ENCODE measurements at regions not wholly inside any gene's neighbourhood (a gene's known extent, or its start where the extent isn't known, plus 50 kb on each side); places are given as distances from the start of the nearest gene placed in this dataset.

GRCh38 chr1:5164158-5164557 is 509.7 kb downstream of the AJAP1 start:
- no peak for DNase-seq (ENCODE audit: low read depth in 6 of 9, low spot score in 9 of 9)
- Histone ChIP-seq H3K9me3 (ENCODE audit: control insufficient read depth in 2 of 2, insufficient read depth in 1 of 2, low read length in 1 of 2) (no peaks in the 10 kb centered on the region), H3K4me1 (ENCODE audit: control insufficient read depth in 2 of 2, insufficient read depth in 2 of 2, low read length in 2 of 2) (no peaks in the 10 kb centered on the region), H3K27me3 (ENCODE audit: control insufficient read depth in 2 of 2, insufficient read depth in 1 of 2, low read length in 1 of 2) (no peaks in the 10 kb centered on the region), H3K4me3 (ENCODE audit: low read length in 2 of 2) (no peak overlapping the region), H3K36me3 (ENCODE audit: control insufficient read depth in 2 of 2, insufficient read depth in 2 of 2, low read length in 1 of 2) (no peaks in the 10 kb centered on the region), H3K27ac (ENCODE audit: low read depth in 1 of 2, low read length in 1 of 2) (no peak overlapping the region)
- WGBS: 82% methylated on average over 5 of the region's 5 CpGs

- Histone ChIP-seq H3K27me3 (ENCODE audit: control insufficient read depth in 2 of 2, insufficient read depth in 1 of 2, low read length in 1 of 2) (no peaks in the 10 kb centered on the region), H3K27ac (ENCODE audit: low read depth in 1 of 2, low read length in 1 of 2) (no peak overlapping the region), H3K9me3 (ENCODE audit: control insufficient read depth in 2 of 2, insufficient read depth in 1 of 2, low read length in 1 of 2) (peaks cover 0 to 9% of the 10 kb centered on the region in 2 donors), H3K4me3 (ENCODE audit: low read length in 2 of 2) (no peak overlapping the region), H3K4me1 (ENCODE audit: control insufficient read depth in 2 of 2, insufficient read depth in 2 of 2, low read length in 2 of 2) (no peaks in the 10 kb centered on the region), H3K36me3 (ENCODE audit: control insufficient read depth in 2 of 2, insufficient read depth in 2 of 2, low read length in 1 of 2) (no peaks in the 10 kb centered on the region)
- no peak for DNase-seq (ENCODE audit: low read depth in 6 of 9, low spot score in 9 of 9)
- 59% methylated on average over 4 of the region's 4 CpGs for WGBS
Observed at GRCh38 chr1:5161372-5161771, 507.0 kb downstream of the AJAP1 start.

GRCh38 chr1:5157175-5157574 is 502.8 kb downstream of the AJAP1 start:
- 83% methylated on average over 4 of the region's 4 CpGs for WGBS
- no peaks in the 10 kb centered on the region for H3K27me3 ChIP-seq (ENCODE audit: control insufficient read depth in 2 of 2, insufficient read depth in 1 of 2, low read length in 1 of 2)
- no peak for DNase-seq (ENCODE audit: low read depth in 6 of 9, low spot score in 9 of 9)
- no peaks in the 10 kb centered on the region for H3K36me3 ChIP-seq (ENCODE audit: control insufficient read depth in 2 of 2, insufficient read depth in 2 of 2, low read length in 1 of 2)
- H3K4me1 ChIP-seq (ENCODE audit: control insufficient read depth in 2 of 2, insufficient read depth in 2 of 2, low read length in 2 of 2): no peaks in the 10 kb centered on the region
- H3K27ac ChIP-seq (ENCODE audit: low read depth in 1 of 2, low read length in 1 of 2): no peak overlapping the region
- H3K4me3 ChIP-seq (ENCODE audit: low read length in 2 of 2): no peak overlapping the region
- peaks cover 0 to 9% of the 10 kb centered on the region in 2 donors for H3K9me3 ChIP-seq (ENCODE audit: control insufficient read depth in 2 of 2, insufficient read depth in 1 of 2, low read length in 1 of 2)

GRCh38 chr1:5156416-5157120 is 502.2 kb downstream of the AJAP1 start:
- Histone ChIP-seq H3K4me1 (ENCODE audit: control insufficient read depth in 2 of 2, insufficient read depth in 2 of 2, low read length in 2 of 2) (no peaks in the 10 kb centered on the region), H3K4me3 (ENCODE audit: low read length in 2 of 2) (no peak overlapping the region), H3K27me3 (ENCODE audit: control insufficient read depth in 2 of 2, insufficient read depth in 1 of 2, low read length in 1 of 2) (no peaks in the 10 kb centered on the region), H3K9me3 (ENCODE audit: control insufficient read depth in 2 of 2, insufficient read depth in 1 of 2, low read length in 1 of 2) (peaks cover 0 to 9% of the 10 kb centered on the region in 2 donors), H3K36me3 (ENCODE audit: control insufficient read depth in 2 of 2, insufficient read depth in 2 of 2, low read length in 1 of 2) (no peaks in the 10 kb centered on the region), H3K27ac (ENCODE audit: low read depth in 1 of 2, low read length in 1 of 2) (no peak overlapping the region)
- no peak for DNase-seq (ENCODE audit: low read depth in 6 of 9, low spot score in 9 of 9)
- 79% methylated on average over 7 of the region's 7 CpGs for WGBS

GRCh38 chr1:5151511-5151910 is 497.1 kb downstream of the AJAP1 start:
- H3K4me3 ChIP-seq (ENCODE audit: low read length in 2 of 2): no peak overlapping the region
- DNase-seq (ENCODE audit: low read depth in 6 of 9, low spot score in 9 of 9): no peak
- peaks cover 0 to 1% of the 10 kb centered on the region in 2 donors for H3K9me3 ChIP-seq (ENCODE audit: control insufficient read depth in 2 of 2, insufficient read depth in 1 of 2, low read length in 1 of 2)
- H3K27me3 ChIP-seq (ENCODE audit: control insufficient read depth in 2 of 2, insufficient read depth in 1 of 2, low read length in 1 of 2): no peaks in the 10 kb centered on the region
- H3K4me1 ChIP-seq (ENCODE audit: control insufficient read depth in 2 of 2, insufficient read depth in 2 of 2, low read length in 2 of 2): no peaks in the 10 kb centered on the region
- H3K27ac ChIP-seq (ENCODE audit: low read depth in 1 of 2, low read length in 1 of 2): no peak overlapping the region
- 91% methylated on average over 9 of the region's 9 CpGs for WGBS
- H3K36me3 ChIP-seq (ENCODE audit: control insufficient read depth in 2 of 2, insufficient read depth in 2 of 2, low read length in 1 of 2): no peaks in the 10 kb centered on the region

- no peak for DNase-seq (ENCODE audit: low read depth in 6 of 9, low spot score in 9 of 9)
- Histone ChIP-seq H3K36me3 (ENCODE audit: control insufficient read depth in 2 of 2, insufficient read depth in 2 of 2, low read length in 1 of 2) (no peaks in the 10 kb centered on the region), H3K27ac (ENCODE audit: low read depth in 1 of 2, low read length in 1 of 2) (no peak overlapping the region), H3K27me3 (ENCODE audit: control insufficient read depth in 2 of 2, insufficient read depth in 1 of 2, low read length in 1 of 2) (no peaks in the 10 kb centered on the region), H3K9me3 (ENCODE audit: control insufficient read depth in 2 of 2, insufficient read depth in 1 of 2, low read length in 1 of 2) (no peaks in the 10 kb centered on the region), H3K4me1 (ENCODE audit: control insufficient read depth in 2 of 2, insufficient read depth in 2 of 2, low read length in 2 of 2) (no peaks in the 10 kb centered on the region), H3K4me3 (ENCODE audit: low read length in 2 of 2) (no peak overlapping the region)
- 96% methylated on average over 2 of the region's 2 CpGs for WGBS
Observed at GRCh38 chr1:5150191-5150590, 495.8 kb downstream of the AJAP1 start.

GRCh38 chr1:5147806-5148205 is 493.4 kb downstream of the AJAP1 start:
- no peaks in the 10 kb centered on the region for H3K9me3 ChIP-seq (ENCODE audit: control insufficient read depth in 2 of 2, insufficient read depth in 1 of 2, low read length in 1 of 2)
- no peaks in the 10 kb centered on the region for H3K4me1 ChIP-seq (ENCODE audit: control insufficient read depth in 2 of 2, insufficient read depth in 2 of 2, low read length in 2 of 2)
- no peak overlapping the region for H3K4me3 ChIP-seq (ENCODE audit: low read length in 2 of 2)
- H3K36me3 ChIP-seq (ENCODE audit: control insufficient read depth in 2 of 2, insufficient read depth in 2 of 2, low read length in 1 of 2): no peaks in the 10 kb centered on the region
- H3K27me3 ChIP-seq (ENCODE audit: control insufficient read depth in 2 of 2, insufficient read depth in 1 of 2, low read length in 1 of 2): no peaks in the 10 kb centered on the region
- WGBS: 71% methylated on average over 1 of the region's 1 CpG
- no peak overlapping the region for H3K27ac ChIP-seq (ENCODE audit: low read depth in 1 of 2, low read length in 1 of 2)
- no peak for DNase-seq (ENCODE audit: low read depth in 6 of 9, low spot score in 9 of 9)

GRCh38 chr1:5142389-5142788 is 488.0 kb downstream of the AJAP1 start:
- H3K36me3 ChIP-seq (ENCODE audit: control insufficient read depth in 2 of 2, insufficient read depth in 2 of 2, low read length in 1 of 2): no peaks in the 10 kb centered on the region
- 86% methylated on average over 3 of the region's 3 CpGs for WGBS

GRCh38 chr1:5141750-5142149 is 487.3 kb downstream of the AJAP1 start:
- Histone ChIP-seq H3K27me3 (ENCODE audit: control insufficient read depth in 2 of 2, insufficient read depth in 1 of 2, low read length in 1 of 2) (no peaks in the 10 kb centered on the region), H3K9me3 (ENCODE audit: control insufficient read depth in 2 of 2, insufficient read depth in 1 of 2, low read length in 1 of 2) (no peaks in the 10 kb centered on the region), H3K27ac (ENCODE audit: low read depth in 1 of 2, low read length in 1 of 2) (no peak overlapping the region), H3K4me1 (ENCODE audit: control insufficient read depth in 2 of 2, insufficient read depth in 2 of 2, low read length in 2 of 2) (no peaks in the 10 kb centered on the region), H3K4me3 (ENCODE audit: low read length in 2 of 2) (no peak overlapping the region), H3K36me3 (ENCODE audit: control insufficient read depth in 2 of 2, insufficient read depth in 2 of 2, low read length in 1 of 2) (no peaks in the 10 kb centered on the region)
- 92% methylated on average over 4 of the region's 4 CpGs for WGBS
- no peak for DNase-seq (ENCODE audit: low read depth in 6 of 9, low spot score in 9 of 9)

More at GRCh38 chr1:5142389-5142788, 488.0 kb downstream of the AJAP1 start:
- H3K27me3 ChIP-seq (ENCODE audit: control insufficient read depth in 2 of 2, insufficient read depth in 1 of 2, low read length in 1 of 2): no peaks in the 10 kb centered on the region
- H3K9me3 ChIP-seq (ENCODE audit: control insufficient read depth in 2 of 2, insufficient read depth in 1 of 2, low read length in 1 of 2): no peaks in the 10 kb centered on the region
- H3K27ac ChIP-seq (ENCODE audit: low read depth in 1 of 2, low read length in 1 of 2): no peak overlapping the region
- no peaks in the 10 kb centered on the region for H3K4me1 ChIP-seq (ENCODE audit: control insufficient read depth in 2 of 2, insufficient read depth in 2 of 2, low read length in 2 of 2)
- no peak for DNase-seq (ENCODE audit: low read depth in 6 of 9, low spot score in 9 of 9)
- H3K4me3 ChIP-seq (ENCODE audit: low read length in 2 of 2): no peak overlapping the region

Data from thymus (tissue), 11 donors.